ENCODE measurements at regions not wholly inside any gene's neighbourhood (a gene's known extent, or its start where the extent isn't known, plus 50 kb on each side); places are given as distances from the start of the nearest gene placed in this dataset.

GRCh38 chr16:47907109-47907508, 248.7 kb downstream of the ABCC12 start:
- no peak for TF ChIP-seq CTCF (IDR thresholded peaks at IDR 0.05; ENCODE audit: insufficient read depth, low read length)
- TF ChIP-seq POLR2AphosphoS5 (IDR thresholded peaks at IDR 0.05; ENCODE audit: low read depth) = no peak
- TF ChIP-seq REST (IDR thresholded peaks at IDR 0.05; ENCODE audit: insufficient replicate concordance, low read depth) = no peak
